ENCODE measurements at regions not wholly inside any gene's neighbourhood (a gene's known extent, or its start where the extent isn't known, plus 50 kb on each side); places are given as distances from the start of the nearest gene placed in this dataset.

- H3K27me3 ChIP-seq = peaks cover 8% of the 10 kb centered on the region
- H3K36me3 ChIP-seq = peaks cover 8% of the 10 kb centered on the region
- H3K4me1 ChIP-seq (ENCODE audit: control insufficient read depth in 1 of 2, insufficient read depth in 1 of 2, low read depth in 1 of 2, low read length in 1 of 2) = peaks cover 45 to 48% of the 10 kb centered on the region in 2 experiments
- no peaks in the 10 kb centered on the region for H3K9me3 ChIP-seq
- TF ChIP-seq CTCF (IDR thresholded peaks at IDR 0.05) = no peak
- no peak overlapping the region for H3K4me3 ChIP-seq (ENCODE audit: low read depth in 1 of 2, low read length in 1 of 2)
- H3K27ac ChIP-seq = peak overlapping the region; percentile 99
Observed at GRCh38 chr10:133016493-133017202, 71.1 kb upstream of the ADGRA1 start.

- no peak for TF ChIP-seq CTCF (IDR thresholded peaks at IDR 0.05)
- Histone ChIP-seq H3K9me3 (no peaks in the 10 kb centered on the region), H3K4me3 (ENCODE audit: low read depth in 1 of 2, low read length in 1 of 2) (peak overlapping the region; percentile 65 to 68), H3K4me1 (ENCODE audit: control insufficient read depth in 1 of 2, insufficient read depth in 1 of 2, low read depth in 1 of 2, low read length in 1 of 2) (peaks cover 48 to 53% of the 10 kb centered on the region in 2 experiments), H3K27ac (peak overlapping the region; percentile 99), H3K36me3 (peaks cover 8% of the 10 kb centered on the region), H3K27me3 (peaks cover under 1% of the 10 kb centered on the region)
Observed at GRCh38 chr10:133015816-133016462, 71.8 kb upstream of the ADGRA1 start.

- Histone ChIP-seq H3K27ac (peak overlapping the region; percentile 99), H3K4me3 (ENCODE audit: low read depth in 1 of 2, low read length in 1 of 2) (peak overlapping the region; percentile 65 to 68), H3K9me3 (no peaks in the 10 kb centered on the region), H3K36me3 (peaks cover 8% of the 10 kb centered on the region), H3K27me3 (no peaks in the 10 kb centered on the region), H3K4me1 (ENCODE audit: control insufficient read depth in 1 of 2, insufficient read depth in 1 of 2, low read depth in 1 of 2, low read length in 1 of 2) (peaks cover 53 to 58% of the 10 kb centered on the region in 2 experiments)
- no peak for TF ChIP-seq CTCF (IDR thresholded peaks at IDR 0.05)
Observed at GRCh38 chr10:133015321-133015720, 72.4 kb upstream of the ADGRA1 start.

GRCh38 chr10:133014416-133015210 lies 72.2 kb upstream of the CFAP46 start:
- Histone ChIP-seq H3K9me3 (no peaks in the 10 kb centered on the region), H3K4me1 (ENCODE audit: control insufficient read depth in 1 of 2, insufficient read depth in 1 of 2, low read depth in 1 of 2, low read length in 1 of 2) (peaks cover 60 to 65% of the 10 kb centered on the region in 2 experiments), H3K4me3 (ENCODE audit: low read depth in 1 of 2, low read length in 1 of 2) (peak overlapping the region; percentile 65 to 68), H3K36me3 (peaks cover 8% of the 10 kb centered on the region), H3K27ac (peak overlapping the region; percentile 99), H3K27me3 (no peaks in the 10 kb centered on the region)
- no peak for TF ChIP-seq CTCF (IDR thresholded peaks at IDR 0.05)

GRCh38 chr10:133013463-133013862 lies 71.1 kb upstream of the CFAP46 start:
- peak; percentile 53 for TF ChIP-seq CTCF (IDR thresholded peaks at IDR 0.05)
- Histone ChIP-seq H3K36me3 (peaks cover 8% of the 10 kb centered on the region), H3K4me3 (ENCODE audit: low read depth in 1 of 2, low read length in 1 of 2) (peak overlapping the region; percentile 65 to 68), H3K27me3 (no peaks in the 10 kb centered on the region), H3K4me1 (ENCODE audit: control insufficient read depth in 1 of 2, insufficient read depth in 1 of 2, low read depth in 1 of 2, low read length in 1 of 2) (peaks cover 68 to 75% of the 10 kb centered on the region in 2 experiments), H3K27ac (peak overlapping the region; percentile 99), H3K9me3 (no peaks in the 10 kb centered on the region)
